GM12878 (cell line): ENCODE measurements at regions not wholly inside any gene's neighbourhood (a gene's known extent, or its start where the extent isn't known, plus 50 kb on each side); places are given as distances from the start of the nearest gene placed in this dataset.

Source experiments
- ATAC-seq: fragments of 200-7000 bp; cut with Tn5 transposase; 3 replicates; pipeline ENCODE4 v1.9.1; 2020; ENCODE audit warnings: mild to moderate bottlenecking, moderate library complexity
- BruUV-seq: library from RNA; stranded (reverse); fragments of 400-500 nt; replicated peaks from 2 replicates; lab custom pipeline; 2021; lab: Mats Ljungman, UMichigan
- CTCF ChIA-PET: fragments of 300-600 bp; sonication (Branson Sonifier 250); formaldehyde crosslinking; extraction: SDS; loops from one replicate; lab custom pipeline; 2021; ENCODE audit warnings: inconsistent platforms; lab: Yijun Ruan, JAX
- POLR2A ChIA-PET: fragments of 350-600 bp; formaldehyde crosslinking; extraction: SDS; loops from one replicate; lab custom pipeline; 2021; ENCODE audit warnings: inconsistent platforms; lab: Charles Lee
- RAD21 ChIA-PET: fragments of 300-600 bp; sonication (Branson Sonifier 250); formaldehyde crosslinking; loops from one replicate; lab custom pipeline; 2023; ENCODE audit warnings: antibody characterized with exemption; ENCODE audit not compliant: unreplicated experiment; lab: Charles Lee
- SMC1A ChIA-PET: fragments of 300-600 bp; sonication (Branson Sonifier 250); formaldehyde crosslinking; loops from one replicate; lab custom pipeline; 2023; ENCODE audit not compliant: unreplicated experiment, uncharacterized antibody; lab: Charles Lee
- DNase-seq: peaks from one replicate; pipeline ENCODE4 v3.0.0-alpha.2; 2011; ENCODE audit warnings: low read depth, low spot score
- FAIRE-seq: peaks from 3 replicates; lab custom pipeline; 2011; peaks lifted over from hg19 to GRCh38; lab: Jason Lieb, UNC
- H2AFZ ChIP-seq: 2 replicates; pipeline ENCODE4 v1.6.0; 2011; ENCODE audit warnings: low read depth, low read length, control low read depth; ENCODE audit not compliant: control insufficient read depth
- H3K27ac ChIP-seq: 2 replicates; pipeline ENCODE4 v1.5.1; 2011; ENCODE audit warnings: control low read depth; ENCODE audit not compliant: control insufficient read depth, insufficient read depth
- H3K27me3 ChIP-seq, 2 experiments: replicated peaks in 1 of 2; 2 replicates each; pipeline versions ENCODE4 v1.6.0 to v1.6.1; 2011; ENCODE audit warnings: low read length in 1 of 2; ENCODE audit not compliant: control insufficient read depth in 2 of 2, insufficient read depth in 2 of 2
- H3K36me3 ChIP-seq, 2 experiments: 2 replicates each; pipeline ENCODE4 v1.5.1; 2011; ENCODE audit warnings: low read length in 1 of 2; ENCODE audit not compliant: control insufficient read depth in 2 of 2, insufficient read depth in 2 of 2
- H3K4me1 ChIP-seq: 2 replicates; pipeline ENCODE4 v1.6.1; 2011; ENCODE audit warnings: mild to moderate bottlenecking, low read length, moderate library complexity, mixed read lengths; ENCODE audit not compliant: control insufficient read depth, insufficient read depth
- H3K4me2 ChIP-seq: 2 replicates; pipeline ENCODE4 v1.6.0; 2011; ENCODE audit warnings: control low read depth; ENCODE audit not compliant: control insufficient read depth, insufficient read depth
- H3K4me3 ChIP-seq: fragments of 200-600 bp; sonication (generic); 2 replicates; pipeline ENCODE4 v1.5.1; 2016
- H3K79me2 ChIP-seq: 2 replicates; pipeline ENCODE4 v1.6.0; 2011; ENCODE audit warnings: low read length; ENCODE audit not compliant: control insufficient read depth, insufficient read depth
- H3K9ac ChIP-seq: 2 replicates; pipeline ENCODE4 v1.8.0; 2011; ENCODE audit warnings: low read length, control low read depth, mixed read lengths; ENCODE audit not compliant: control insufficient read depth, insufficient read depth
- H3K9me3 ChIP-seq: replicated peaks from 3 replicates; pipeline ENCODE4 v1.5.1; 2011; ENCODE audit warnings: mild to moderate bottlenecking, low read length; ENCODE audit not compliant: control insufficient read depth, insufficient read depth
- H4K20me1 ChIP-seq: 2 replicates; pipeline ENCODE4 v1.6.0; 2011; ENCODE audit not compliant: control insufficient read depth, insufficient read depth
- BRCA1 ChIP-seq: IDR thresholded peaks from 2 replicates; pipeline ENCODE4 v1.6.1; 2011; ENCODE audit warnings: low read depth, low read length, improper control_type of control experiment
- CBX3 ChIP-seq: fragments of 200-600 bp; sonication (generic); IDR thresholded peaks from 2 replicates; pipeline ENCODE4 v1.6.1; 2016; ENCODE audit warnings: low read depth, borderline replicate concordance
- EP300 ChIP-seq, 2 experiments: fragments of 150-350 bp in 1 of 2; IDR thresholded peaks; 2 replicates each; pipeline ENCODE4 v1.6.1; 2011 to 2012; ENCODE audit warnings: low read depth in 2 of 2, low read length in 2 of 2, borderline replicate concordance in 1 of 2, improper control_type of control experiment in 1 of 2, inconsistent platforms in 1 of 2; ENCODE audit not compliant: control insufficient read depth in 1 of 2
- FOXM1 ChIP-seq: IDR thresholded peaks from 2 replicates; pipeline ENCODE4 v1.6.1; 2012; ENCODE audit warnings: low read depth, mild to moderate bottlenecking, inconsistent platforms, low read length, moderate library complexity
- GABPA ChIP-seq: IDR thresholded peaks from 2 replicates; pipeline ENCODE4 v1.6.1; 2014; ENCODE audit warnings: antibody characterized with exemption, low read depth, mild to moderate bottlenecking, inconsistent platforms
- GATAD2B ChIP-seq: fragments of 450-650 bp; conservative IDR thresholded peaks from 2 replicates; pipeline ENCODE4 v1.6.1; 2017; ENCODE audit warnings: low read depth, mild to moderate bottlenecking, moderate library complexity
- KDM1A ChIP-seq: fragments of 200-600 bp; sonication (generic); IDR thresholded peaks from 2 replicates; pipeline ENCODE4 v1.6.1; 2016; ENCODE audit warnings: borderline replicate concordance
- KLF5 ChIP-seq: fragments of 450-650 bp; IDR thresholded peaks from 2 replicates; pipeline ENCODE4 v1.6.1; 2014; ENCODE audit warnings: mild to moderate bottlenecking; ENCODE audit not compliant: partially characterized antibody
- NBN ChIP-seq: fragments of 450-650 bp; IDR thresholded peaks from 2 replicates; pipeline ENCODE4 v1.6.1; 2016
- RELA ChIP-seq: fragments of 450-650 bp; IDR thresholded peaks from 2 replicates; pipeline ENCODE4 v1.8.0; 2014; ENCODE audit warnings: borderline replicate concordance; ENCODE audit not compliant: partially characterized antibody
- SMAD5 ChIP-seq: IDR thresholded peaks from 2 replicates; pipeline ENCODE4 v1.6.1; 2016; ENCODE audit warnings: antibody characterized with exemption, low read depth
- SPI1 ChIP-seq: IDR thresholded peaks from 2 replicates; pipeline ENCODE4 v1.6.1; 2011; ENCODE audit warnings: low read depth, mild to moderate bottlenecking, low read length, moderate library complexity, borderline replicate concordance; ENCODE audit not compliant: insufficient read depth
- ZNF274 ChIP-seq: IDR thresholded peaks from one replicate; pipeline ENCODE4 v1.8.0; 2011; ENCODE audit not compliant: insufficient read length, insufficient read depth
- ZSCAN29 ChIP-seq: fragments of 450-650 bp; IDR thresholded peaks from 2 replicates; pipeline ENCODE4 v1.6.1; 2017; ENCODE audit warnings: mild to moderate bottlenecking, moderate library complexity
- WGBS: methylation state at CpG from one replicate; pipeline ENCODE4 v1.1.6; 2016; ENCODE audit warnings: low lambda C conversion rate; ENCODE audit not compliant: insufficient replicate concordance, insufficient coverage; ENCODE audit errors: missing lambda C conversion rate; 5-methylcytosine and 5-hydroxymethylcytosine counted together
- in situ Hi-C: fragments of 300-500 bp; cut with MboI; formaldehyde crosslinking; loops from 9 replicates; pipeline ENCODE4 v1.14.3; 2018; ENCODE audit warnings: mixed read lengths
- intact Hi-C: fragments of 100-400 bp; cut with micrococcal nuclease; formaldehyde crosslinking; loops from one replicate; pipeline ENCODE4 v1.14.2; 2022; ENCODE audit not compliant: unreplicated experiment
- TF ChIP-seq, protein P1 (sequence below): fragments of 450-650 bp; IDR thresholded peaks from 2 replicates; pipeline ENCODE4 v1.6.1; 2016; ENCODE audit warnings: mild to moderate bottlenecking, moderate library complexity, borderline replicate concordance
- TF ChIP-seq, protein P2 (sequence below): IDR thresholded peaks from 2 replicates; pipeline ENCODE4 v1.6.1; 2012; ENCODE audit warnings: low read depth, low read length, improper control_type of control experiment
- TF ChIP-seq, protein P3 (sequence below): IDR thresholded peaks from 2 replicates; pipeline ENCODE4 v1.6.1; 2012; ENCODE audit warnings: mild to moderate bottlenecking, low read depth, low read length

DNA sequence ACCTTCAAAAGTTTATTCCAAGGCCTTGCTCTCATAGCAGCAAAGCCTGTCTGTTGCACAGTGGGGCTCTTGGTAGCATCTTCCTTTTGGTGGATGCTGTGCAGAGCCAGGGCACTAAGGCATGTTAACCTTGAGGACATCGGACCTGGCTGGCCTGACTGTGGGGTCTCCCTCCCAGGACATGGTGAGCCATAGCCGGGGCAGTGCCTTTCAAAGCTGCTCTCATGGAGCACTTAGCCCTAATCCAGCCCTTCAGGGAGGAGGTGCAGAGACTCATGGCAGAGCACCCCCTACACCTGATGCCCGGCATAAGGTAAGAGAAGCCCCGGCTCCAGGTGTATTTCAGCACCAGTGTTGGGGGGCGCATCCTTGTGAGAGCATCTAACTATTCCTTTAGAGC is 941.4 kb upstream of the ZNF722 start:
- SMC1A ChIA-PET, result no interaction called here
- intact Hi-C loops, result no loop called here
- no peak for FAIRE-seq
- TF ChIP-seq NBN (no peak), RELA (no peak), FOXM1 (no peak), BRCA1 (no peak), SPI1 (no peak), CBX3 (no peak), GATAD2B (no peak), EP300 (IDR thresholded peaks at IDR 0.05; ENCODE audit: borderline replicate concordance in 1 of 2, control insufficient read depth in 1 of 2, low read depth in 2 of 2, low read length in 2 of 2) (no peak), KDM1A (no peak), ZNF274 (no peak), GABPA (no peak), SMAD5 (no peak), KLF5 (no peak), ZSCAN29 (no peak)
- TF ChIP-seq, protein P1, sequence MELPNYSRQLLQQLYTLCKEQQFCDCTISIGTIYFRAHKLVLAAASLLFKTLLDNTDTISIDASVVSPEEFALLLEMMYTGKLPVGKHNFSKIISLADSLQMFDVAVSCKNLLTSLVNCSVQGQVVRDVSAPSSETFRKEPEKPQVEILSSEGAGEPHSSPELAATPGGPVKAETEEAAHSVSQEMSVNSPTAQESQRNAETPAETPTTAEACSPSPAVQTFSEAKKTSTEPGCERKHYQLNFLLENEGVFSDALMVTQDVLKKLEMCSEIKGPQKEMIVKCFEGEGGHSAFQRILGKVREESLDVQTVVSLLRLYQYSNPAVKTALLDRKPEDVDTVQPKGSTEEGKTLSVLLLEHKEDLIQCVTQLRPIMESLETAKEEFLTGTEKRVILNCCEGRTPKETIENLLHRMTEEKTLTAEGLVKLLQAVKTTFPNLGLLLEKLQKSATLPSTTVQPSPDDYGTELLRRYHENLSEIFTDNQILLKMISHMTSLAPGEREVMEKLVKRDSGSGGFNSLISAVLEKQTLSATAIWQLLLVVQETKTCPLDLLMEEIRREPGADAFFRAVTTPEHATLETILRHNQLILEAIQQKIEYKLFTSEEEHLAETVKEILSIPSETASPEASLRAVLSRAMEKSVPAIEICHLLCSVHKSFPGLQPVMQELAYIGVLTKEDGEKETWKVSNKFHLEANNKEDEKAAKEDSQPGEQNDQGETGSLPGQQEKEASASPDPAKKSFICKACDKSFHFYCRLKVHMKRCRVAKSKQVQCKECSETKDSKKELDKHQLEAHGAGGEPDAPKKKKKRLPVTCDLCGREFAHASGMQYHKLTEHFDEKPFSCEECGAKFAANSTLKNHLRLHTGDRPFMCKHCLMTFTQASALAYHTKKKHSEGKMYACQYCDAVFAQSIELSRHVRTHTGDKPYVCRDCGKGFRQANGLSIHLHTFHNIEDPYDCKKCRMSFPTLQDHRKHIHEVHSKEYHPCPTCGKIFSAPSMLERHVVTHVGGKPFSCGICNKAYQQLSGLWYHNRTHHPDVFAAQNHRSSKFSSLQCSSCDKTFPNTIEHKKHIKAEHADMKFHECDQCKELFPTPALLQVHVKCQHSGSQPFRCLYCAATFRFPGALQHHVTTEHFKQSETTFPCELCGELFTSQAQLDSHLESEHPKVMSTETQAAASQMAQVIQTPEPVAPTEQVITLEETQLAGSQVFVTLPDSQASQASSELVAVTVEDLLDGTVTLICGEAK, result no peak
- TF ChIP-seq, protein P2, sequence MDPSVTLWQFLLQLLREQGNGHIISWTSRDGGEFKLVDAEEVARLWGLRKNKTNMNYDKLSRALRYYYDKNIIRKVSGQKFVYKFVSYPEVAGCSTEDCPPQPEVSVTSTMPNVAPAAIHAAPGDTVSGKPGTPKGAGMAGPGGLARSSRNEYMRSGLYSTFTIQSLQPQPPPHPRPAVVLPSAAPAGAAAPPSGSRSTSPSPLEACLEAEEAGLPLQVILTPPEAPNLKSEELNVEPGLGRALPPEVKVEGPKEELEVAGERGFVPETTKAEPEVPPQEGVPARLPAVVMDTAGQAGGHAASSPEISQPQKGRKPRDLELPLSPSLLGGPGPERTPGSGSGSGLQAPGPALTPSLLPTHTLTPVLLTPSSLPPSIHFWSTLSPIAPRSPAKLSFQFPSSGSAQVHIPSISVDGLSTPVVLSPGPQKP, result no peak
- TF ChIP-seq, protein P3, sequence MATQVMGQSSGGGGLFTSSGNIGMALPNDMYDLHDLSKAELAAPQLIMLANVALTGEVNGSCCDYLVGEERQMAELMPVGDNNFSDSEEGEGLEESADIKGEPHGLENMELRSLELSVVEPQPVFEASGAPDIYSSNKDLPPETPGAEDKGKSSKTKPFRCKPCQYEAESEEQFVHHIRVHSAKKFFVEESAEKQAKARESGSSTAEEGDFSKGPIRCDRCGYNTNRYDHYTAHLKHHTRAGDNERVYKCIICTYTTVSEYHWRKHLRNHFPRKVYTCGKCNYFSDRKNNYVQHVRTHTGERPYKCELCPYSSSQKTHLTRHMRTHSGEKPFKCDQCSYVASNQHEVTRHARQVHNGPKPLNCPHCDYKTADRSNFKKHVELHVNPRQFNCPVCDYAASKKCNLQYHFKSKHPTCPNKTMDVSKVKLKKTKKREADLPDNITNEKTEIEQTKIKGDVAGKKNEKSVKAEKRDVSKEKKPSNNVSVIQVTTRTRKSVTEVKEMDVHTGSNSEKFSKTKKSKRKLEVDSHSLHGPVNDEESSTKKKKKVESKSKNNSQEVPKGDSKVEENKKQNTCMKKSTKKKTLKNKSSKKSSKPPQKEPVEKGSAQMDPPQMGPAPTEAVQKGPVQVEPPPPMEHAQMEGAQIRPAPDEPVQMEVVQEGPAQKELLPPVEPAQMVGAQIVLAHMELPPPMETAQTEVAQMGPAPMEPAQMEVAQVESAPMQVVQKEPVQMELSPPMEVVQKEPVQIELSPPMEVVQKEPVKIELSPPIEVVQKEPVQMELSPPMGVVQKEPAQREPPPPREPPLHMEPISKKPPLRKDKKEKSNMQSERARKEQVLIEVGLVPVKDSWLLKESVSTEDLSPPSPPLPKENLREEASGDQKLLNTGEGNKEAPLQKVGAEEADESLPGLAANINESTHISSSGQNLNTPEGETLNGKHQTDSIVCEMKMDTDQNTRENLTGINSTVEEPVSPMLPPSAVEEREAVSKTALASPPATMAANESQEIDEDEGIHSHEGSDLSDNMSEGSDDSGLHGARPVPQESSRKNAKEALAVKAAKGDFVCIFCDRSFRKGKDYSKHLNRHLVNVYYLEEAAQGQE, result no peak

More for the DNA sequence above, 941.4 kb upstream of the ZNF722 start:
- POLR2A ChIA-PET, result no interaction called here
- Histone ChIP-seq H4K20me1 (no peaks in the 10 kb centered on the region), H3K4me2 (no peak overlapping the region), H3K4me1 (no peaks in the 10 kb centered on the region), H3K27ac (no peak overlapping the region), H3K79me2 (no peaks in the 10 kb centered on the region), H3K9me3 (no peaks in the 10 kb centered on the region; the same call in 2 of the 3 replicates), H3K36me3 (no peaks in the 10 kb centered on the region), H3K9ac (no peak overlapping the region), H3K27me3 (no peaks in the 10 kb centered on the region), H2AFZ (no peak overlapping the region), H3K4me3 (no peak overlapping the region)
- no TSS peak for BruUV-seq
- CTCF ChIA-PET, result no interaction called here
- in situ Hi-C loops, result no loop called here
- WGBS, result 72% methylated on average over 5 of the region's 5 CpGs
- RAD21 ChIA-PET, result no interaction called here
- ATAC-seq, result no peak
- no peak for DNase-seq
